ENCODE measurements at regions not wholly inside any gene's neighbourhood (a gene's known extent, or its start where the extent isn't known, plus 50 kb on each side); places are given as distances from the start of the nearest gene placed in this dataset.

DNA sequence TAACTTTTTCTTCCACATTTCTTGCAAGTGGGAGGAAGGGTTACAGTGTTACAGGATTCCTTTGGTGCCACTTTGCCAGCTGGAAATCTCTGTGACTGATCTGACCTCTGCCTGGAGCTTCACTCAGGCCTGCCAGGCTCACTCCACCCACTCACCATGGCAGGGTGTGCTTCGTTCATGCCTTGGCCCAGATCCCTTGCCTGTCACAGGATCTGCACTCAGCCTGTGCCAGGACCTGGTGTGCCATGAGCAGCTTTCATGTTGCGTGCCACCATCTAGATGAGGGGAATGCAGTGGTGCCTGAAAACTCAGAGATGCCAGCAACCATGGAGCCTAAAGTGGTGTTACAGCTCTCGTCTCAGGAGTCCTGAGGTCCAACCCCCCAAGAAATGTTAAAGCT lies 2596.4 kb downstream of the PCDH7 start:
- Histone ChIP-seq H3K36me3 (no peaks in the 10 kb centered on the region), H3K9me3 (no peaks in the 10 kb centered on the region), H3K4me3 (no peak overlapping the region), H3K27me3 (no peaks in the 10 kb centered on the region), H3K27ac (no peak overlapping the region), H3K4me1 (no peaks in the 10 kb centered on the region)
- DNase-seq (no peak), ATAC-seq (no peak)
- 40% methylated on average over 1 of the region's 3 CpGs for WGBS (ENCODE audit: insufficient coverage, low coverage, low lambda C conversion rate, missing lambda C conversion rate)
- TF ChIP-seq, protein P1, sequence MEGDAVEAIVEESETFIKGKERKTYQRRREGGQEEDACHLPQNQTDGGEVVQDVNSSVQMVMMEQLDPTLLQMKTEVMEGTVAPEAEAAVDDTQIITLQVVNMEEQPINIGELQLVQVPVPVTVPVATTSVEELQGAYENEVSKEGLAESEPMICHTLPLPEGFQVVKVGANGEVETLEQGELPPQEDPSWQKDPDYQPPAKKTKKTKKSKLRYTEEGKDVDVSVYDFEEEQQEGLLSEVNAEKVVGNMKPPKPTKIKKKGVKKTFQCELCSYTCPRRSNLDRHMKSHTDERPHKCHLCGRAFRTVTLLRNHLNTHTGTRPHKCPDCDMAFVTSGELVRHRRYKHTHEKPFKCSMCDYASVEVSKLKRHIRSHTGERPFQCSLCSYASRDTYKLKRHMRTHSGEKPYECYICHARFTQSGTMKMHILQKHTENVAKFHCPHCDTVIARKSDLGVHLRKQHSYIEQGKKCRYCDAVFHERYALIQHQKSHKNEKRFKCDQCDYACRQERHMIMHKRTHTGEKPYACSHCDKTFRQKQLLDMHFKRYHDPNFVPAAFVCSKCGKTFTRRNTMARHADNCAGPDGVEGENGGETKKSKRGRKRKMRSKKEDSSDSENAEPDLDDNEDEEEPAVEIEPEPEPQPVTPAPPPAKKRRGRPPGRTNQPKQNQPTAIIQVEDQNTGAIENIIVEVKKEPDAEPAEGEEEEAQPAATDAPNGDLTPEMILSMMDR (IDR thresholded peaks at IDR 0.05) = no peak
- TF ChIP-seq POLR2A (IDR thresholded peaks at IDR 0.05) = no peak
- intact Hi-C loops (cut with DNase I) = no loop called here

DNA sequence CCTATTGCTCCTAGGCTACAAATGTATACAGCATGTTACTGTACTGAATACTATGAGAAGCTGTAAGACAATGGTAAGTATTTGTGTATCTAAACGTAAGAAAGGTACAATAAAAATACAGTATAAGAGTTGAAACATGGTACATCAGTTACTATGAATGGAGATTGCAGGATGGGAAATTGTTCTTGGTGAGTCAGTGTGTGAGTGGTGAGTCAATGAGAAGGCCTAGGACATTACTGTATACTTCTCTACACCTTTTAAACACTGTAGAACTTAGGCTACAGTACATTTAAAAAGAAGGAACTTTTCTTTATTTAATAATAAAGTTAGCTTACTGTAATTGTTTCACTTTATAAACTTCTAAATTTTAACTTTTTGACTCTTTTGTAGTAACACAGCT lies 2603.2 kb downstream of the PCDH7 start:
- no peaks in the 10 kb centered on the region for H3K27me3 ChIP-seq
- 29% methylated on average over 1 of the region's 1 CpG for WGBS (ENCODE audit: insufficient coverage, low coverage, low lambda C conversion rate, missing lambda C conversion rate)
- intact Hi-C loops (cut with DNase I) = no loop called here
- DNase-seq (no peak), ATAC-seq (no peak)
- H3K36me3 ChIP-seq = no peaks in the 10 kb centered on the region
- TF ChIP-seq POLR2A (IDR thresholded peaks at IDR 0.05) = no peak
- TF ChIP-seq, protein P1 (IDR thresholded peaks at IDR 0.05) = no peak
- H3K4me3 ChIP-seq = no peak overlapping the region
- H3K4me1 ChIP-seq = no peaks in the 10 kb centered on the region
- no peaks in the 10 kb centered on the region for H3K9me3 ChIP-seq
- H3K27ac ChIP-seq = no peak overlapping the region

GRCh38 chr4:33334416-33334815 lies 2614.2 kb downstream of the PCDH7 start:
- TF ChIP-seq, protein P1 (IDR thresholded peaks at IDR 0.05) = no peak
- no peak for TF ChIP-seq POLR2A (IDR thresholded peaks at IDR 0.05)
- intact Hi-C loops (cut with DNase I) = no loop called here
- Histone ChIP-seq H3K27me3 (no peaks in the 10 kb centered on the region), H3K9me3 (no peaks in the 10 kb centered on the region), H3K4me3 (no peak overlapping the region), H3K27ac (no peak overlapping the region), H3K36me3 (no peaks in the 10 kb centered on the region), H3K4me1 (no peaks in the 10 kb centered on the region)
- 41% methylated on average over 2 of the region's 2 CpGs for WGBS (ENCODE audit: insufficient coverage, low coverage, low lambda C conversion rate, missing lambda C conversion rate)
- DNase-seq (no peak), ATAC-seq (no peak)

GRCh38 chr4:33339762-33340161 lies 2619.6 kb downstream of the PCDH7 start:
- intact Hi-C loops (cut with DNase I) = no loop called here
- Histone ChIP-seq H3K36me3 (no peaks in the 10 kb centered on the region), H3K9me3 (no peaks in the 10 kb centered on the region), H3K27ac (no peak overlapping the region), H3K4me1 (no peaks in the 10 kb centered on the region), H3K27me3 (no peaks in the 10 kb centered on the region), H3K4me3 (no peak overlapping the region)
- no peak for TF ChIP-seq POLR2A (IDR thresholded peaks at IDR 0.05)
- TF ChIP-seq, protein P1 (IDR thresholded peaks at IDR 0.05) = no peak
- WGBS (ENCODE audit: insufficient coverage, low coverage, low lambda C conversion rate, missing lambda C conversion rate) = 48% methylated on average over 3 of the region's 3 CpGs
- no peak for ATAC-seq
- DNase-seq = no peak

DNA sequence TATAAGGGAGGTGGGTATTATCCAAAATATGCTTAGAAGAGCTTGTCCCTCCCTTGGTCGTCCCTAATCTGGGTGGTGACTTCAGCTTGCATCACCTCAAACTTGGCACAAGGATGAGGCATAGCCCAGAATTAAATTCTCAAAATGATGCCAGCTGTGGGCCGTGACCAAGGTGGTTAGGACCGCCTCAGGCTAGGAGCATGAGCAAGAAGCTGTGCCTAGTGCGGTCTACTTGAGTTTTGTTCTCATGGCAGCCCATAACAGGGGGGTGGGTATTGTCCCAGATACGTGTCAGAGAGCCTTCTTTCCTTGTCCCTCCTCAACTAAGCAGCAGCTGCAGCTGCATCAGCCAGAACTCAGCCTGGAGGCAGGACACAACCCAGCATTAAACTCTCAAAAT lies 2620.0 kb downstream of the PCDH7 start:
- Histone ChIP-seq H3K36me3 (no peaks in the 10 kb centered on the region), H3K27ac (no peak overlapping the region), H3K4me1 (no peaks in the 10 kb centered on the region), H3K9me3 (no peaks in the 10 kb centered on the region), H3K4me3 (no peak overlapping the region), H3K27me3 (no peaks in the 10 kb centered on the region)
- DNase-seq = no peak
- ATAC-seq = no peak
- intact Hi-C loops (cut with DNase I) = no loop called here
- TF ChIP-seq, protein P1 (IDR thresholded peaks at IDR 0.05) = no peak
- no peak for TF ChIP-seq POLR2A (IDR thresholded peaks at IDR 0.05)
- 17% methylated on average over 1 of the region's 5 CpGs for WGBS (ENCODE audit: insufficient coverage, low coverage, low lambda C conversion rate, missing lambda C conversion rate)

Data from right lobe of liver (tissue), 6 donors.